Neural cell (in vitro differentiated cells): ENCODE measurements at regions not wholly inside any gene's neighbourhood (a gene's known extent, or its start where the extent isn't known, plus 50 kb on each side); places are given as distances from the start of the nearest gene placed in this dataset.

ENCODE experiments used
- H2AFZ ChIP-seq: fragments of 200-600, 300-800 bp; sonication (generic), shearing (Covaris generic); 2 replicates; pipeline ENCODE4 v1.6.0; 2014; ENCODE audit warnings: low read depth, mild to moderate bottlenecking, antibody characterized with exemption, low read length, moderate library complexity
- H3F3A ChIP-seq: fragments of 200-600 bp; shearing (Covaris generic); 2 replicates; pipeline ENCODE4 v1.6.1; 2016; ENCODE audit warnings: mild to moderate bottlenecking, moderate library complexity, mixed read lengths, antibody characterized with exemption, low read length; ENCODE audit not compliant: insufficient read depth, poor library complexity, severe bottlenecking
- H3K27ac ChIP-seq: fragments of 200-600, 300-800 bp; sonication (generic), shearing (Covaris generic); 2 replicates; pipeline ENCODE4 v1.5.1; 2014; ENCODE audit warnings: mild to moderate bottlenecking, low read length, moderate library complexity
- H3K27me3 ChIP-seq: fragments of 300-800, 200-600 bp; sonication (generic), shearing (Covaris generic); 2 replicates; pipeline ENCODE4 v1.6.0; 2014; ENCODE audit warnings: mild to moderate bottlenecking, low read depth, low read length, moderate library complexity; ENCODE audit not compliant: insufficient read depth
- H3K36me3 ChIP-seq: fragments of 300-800, 200-600 bp; sonication (generic), shearing (Covaris generic); 2 replicates; pipeline ENCODE4 v1.5.1; 2014; ENCODE audit warnings: mild to moderate bottlenecking, antibody characterized with exemption, low read length, moderate library complexity; ENCODE audit not compliant: insufficient read depth
- H3K4me2 ChIP-seq: fragments of 300-800, 200-600 bp; sonication (generic), shearing (Covaris generic); 2 replicates; pipeline ENCODE4 v1.6.0; 2014; ENCODE audit warnings: mild to moderate bottlenecking, low read length
- H3K4me3 ChIP-seq: fragments of 300-800, 200-600 bp; sonication (generic), shearing (Covaris generic); 2 replicates; pipeline ENCODE4 v1.5.1; 2014; ENCODE audit warnings: mild to moderate bottlenecking, low read length, moderate library complexity
- H3K79me2 ChIP-seq: fragments of 200-600 bp; shearing (Covaris generic); replicated peaks from 2 replicates; pipeline ENCODE4 v1.6.0; 2014; ENCODE audit warnings: mild to moderate bottlenecking, low read length, moderate library complexity; ENCODE audit not compliant: insufficient read depth
- H3K9ac ChIP-seq: fragments of 300-800, 200-600 bp; sonication (generic), shearing (Covaris generic); 2 replicates; pipeline ENCODE4 v1.6.1; 2016; ENCODE audit warnings: mild to moderate bottlenecking, low read length, mixed read lengths
- H3K9me2 ChIP-seq: fragments of 200-600 bp; shearing (Covaris generic); 2 replicates; pipeline ENCODE4 v1.6.1; 2016; ENCODE audit warnings: mild to moderate bottlenecking, low read length, mixed read lengths; ENCODE audit not compliant: insufficient read depth
- H3K9me3 ChIP-seq: fragments of 200-600, 300-800 bp; sonication (generic), shearing (Covaris generic); 2 replicates; pipeline ENCODE4 v1.6.1; 2016; ENCODE audit warnings: mild to moderate bottlenecking, mixed run types, low read length, moderate library complexity, mixed read lengths
- H4K20me1 ChIP-seq: fragments of 200-600 bp; shearing (Covaris generic); 2 replicates; pipeline ENCODE4 v1.6.1; 2016; ENCODE audit warnings: mild to moderate bottlenecking, mixed run types; ENCODE audit not compliant: insufficient read depth
- EP300 ChIP-seq: fragments of 450-650 bp; conservative IDR thresholded peaks from 2 replicates; pipeline ENCODE4 v1.6.1; 2014; ENCODE audit warnings: antibody characterized with exemption, mild to moderate bottlenecking, moderate library complexity; ENCODE audit not compliant: poor library complexity, severe bottlenecking
- EZH2 ChIP-seq: fragments of 200-600, 300-800 bp; shearing (Covaris generic), sonication (generic); IDR thresholded peaks from 2 replicates; pipeline ENCODE4 v1.6.1; 2014; ENCODE audit warnings: antibody characterized with exemption, low read length, borderline replicate concordance, mild to moderate bottlenecking; ENCODE audit not compliant: insufficient read depth, poor library complexity, severe bottlenecking
- MXI1 ChIP-seq: fragments of 450-650 bp; conservative IDR thresholded peaks from 2 replicates; pipeline ENCODE4 v1.6.1; 2014; ENCODE audit warnings: antibody characterized with exemption, mild to moderate bottlenecking; ENCODE audit not compliant: poor library complexity, severe bottlenecking
- POLR2AphosphoS5 ChIP-seq: IDR thresholded peaks from 2 replicates; pipeline ENCODE4 v1.6.1; 2012
- RAD21 ChIP-seq: fragments of 450-650 bp; conservative IDR thresholded peaks from 2 replicates; pipeline ENCODE4 v1.6.1; 2014; ENCODE audit warnings: antibody characterized with exemption, mild to moderate bottlenecking, moderate library complexity
- SMC3 ChIP-seq: fragments of 450-650 bp; conservative IDR thresholded peaks from 2 replicates; pipeline ENCODE4 v1.6.1; 2014; ENCODE audit warnings: antibody characterized with exemption, mild to moderate bottlenecking, moderate library complexity; ENCODE audit not compliant: poor library complexity
- TAF1 ChIP-seq: IDR thresholded peaks from 2 replicates; pipeline ENCODE4 v1.6.1; 2012; ENCODE audit warnings: low read depth
- TF ChIP-seq, protein P1 (sequence below): IDR thresholded peaks from 2 replicates; pipeline ENCODE4 v1.6.1; 2012; ENCODE audit warnings: borderline replicate concordance
- TF ChIP-seq, protein P2 (sequence below): fragments of 450-650 bp; IDR thresholded peaks from 2 replicates; pipeline ENCODE4 v1.5.1; 2014; ENCODE audit warnings: antibody characterized with exemption, mild to moderate bottlenecking, moderate library complexity; ENCODE audit not compliant: poor library complexity, severe bottlenecking

DNA sequence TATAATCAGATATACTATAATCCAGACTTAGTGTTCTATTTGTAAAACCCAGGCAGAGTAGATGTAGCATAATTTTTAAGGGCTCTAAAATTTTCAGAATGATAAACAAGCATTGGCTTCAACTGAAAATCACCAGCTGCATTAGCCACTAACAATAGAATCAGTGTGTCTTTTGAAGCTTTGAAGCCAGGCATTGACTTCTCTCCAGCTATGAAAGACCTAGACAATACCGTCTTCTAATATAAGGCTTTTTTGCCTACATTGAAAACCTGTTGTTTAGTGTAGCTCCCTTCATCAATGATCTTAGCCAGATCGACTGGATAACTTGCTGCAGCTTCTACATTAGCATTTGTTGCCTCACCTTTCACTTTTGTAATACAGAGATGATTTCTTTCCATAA lies 1877.3 kb upstream of the ACO1 start:
- H3K27me3 ChIP-seq = peaks cover 3% of the 10 kb centered on the region
- H3K4me3 ChIP-seq = no peak overlapping the region
- no peaks in the 10 kb centered on the region for H3F3A ChIP-seq
- no peak for TF ChIP-seq POLR2AphosphoS5
- no peak for TF ChIP-seq MXI1
- no peak for TF ChIP-seq EP300
- TF ChIP-seq SMC3 = no peak
- TF ChIP-seq, protein P1, sequence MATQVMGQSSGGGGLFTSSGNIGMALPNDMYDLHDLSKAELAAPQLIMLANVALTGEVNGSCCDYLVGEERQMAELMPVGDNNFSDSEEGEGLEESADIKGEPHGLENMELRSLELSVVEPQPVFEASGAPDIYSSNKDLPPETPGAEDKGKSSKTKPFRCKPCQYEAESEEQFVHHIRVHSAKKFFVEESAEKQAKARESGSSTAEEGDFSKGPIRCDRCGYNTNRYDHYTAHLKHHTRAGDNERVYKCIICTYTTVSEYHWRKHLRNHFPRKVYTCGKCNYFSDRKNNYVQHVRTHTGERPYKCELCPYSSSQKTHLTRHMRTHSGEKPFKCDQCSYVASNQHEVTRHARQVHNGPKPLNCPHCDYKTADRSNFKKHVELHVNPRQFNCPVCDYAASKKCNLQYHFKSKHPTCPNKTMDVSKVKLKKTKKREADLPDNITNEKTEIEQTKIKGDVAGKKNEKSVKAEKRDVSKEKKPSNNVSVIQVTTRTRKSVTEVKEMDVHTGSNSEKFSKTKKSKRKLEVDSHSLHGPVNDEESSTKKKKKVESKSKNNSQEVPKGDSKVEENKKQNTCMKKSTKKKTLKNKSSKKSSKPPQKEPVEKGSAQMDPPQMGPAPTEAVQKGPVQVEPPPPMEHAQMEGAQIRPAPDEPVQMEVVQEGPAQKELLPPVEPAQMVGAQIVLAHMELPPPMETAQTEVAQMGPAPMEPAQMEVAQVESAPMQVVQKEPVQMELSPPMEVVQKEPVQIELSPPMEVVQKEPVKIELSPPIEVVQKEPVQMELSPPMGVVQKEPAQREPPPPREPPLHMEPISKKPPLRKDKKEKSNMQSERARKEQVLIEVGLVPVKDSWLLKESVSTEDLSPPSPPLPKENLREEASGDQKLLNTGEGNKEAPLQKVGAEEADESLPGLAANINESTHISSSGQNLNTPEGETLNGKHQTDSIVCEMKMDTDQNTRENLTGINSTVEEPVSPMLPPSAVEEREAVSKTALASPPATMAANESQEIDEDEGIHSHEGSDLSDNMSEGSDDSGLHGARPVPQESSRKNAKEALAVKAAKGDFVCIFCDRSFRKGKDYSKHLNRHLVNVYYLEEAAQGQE = no peak
- H3K9ac ChIP-seq = no peak overlapping the region
- no peak overlapping the region for H2AFZ ChIP-seq
- no peaks in the 10 kb centered on the region for H3K9me2 ChIP-seq
- no peaks in the 10 kb centered on the region for H4K20me1 ChIP-seq
- no peaks in the 10 kb centered on the region for H3K79me2 ChIP-seq
- no peak overlapping the region for H3K27ac ChIP-seq
- no peaks in the 10 kb centered on the region for H3K9me3 ChIP-seq
- H3K4me2 ChIP-seq = no peak overlapping the region
- H3K36me3 ChIP-seq = no peaks in the 10 kb centered on the region

DNA sequence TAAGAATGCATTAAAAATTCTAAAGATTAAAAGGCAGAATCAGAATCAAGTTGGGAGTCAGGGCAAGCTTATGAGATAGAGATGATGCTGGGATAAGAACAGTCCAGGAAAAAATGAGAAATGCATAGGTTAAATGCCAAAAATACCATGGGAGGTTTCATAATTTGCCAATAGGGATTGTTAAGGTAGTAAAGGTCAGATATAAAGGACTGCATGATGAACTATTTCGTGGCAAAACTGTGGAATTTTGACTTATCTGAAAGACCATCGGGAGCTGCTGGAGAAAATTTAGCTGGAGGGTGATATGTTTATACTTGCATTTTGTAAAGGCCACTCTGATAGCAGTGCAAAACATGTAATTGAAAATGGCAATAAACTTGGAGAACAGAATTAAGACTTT lies 1872.8 kb upstream of the ACO1 start:
- Histone ChIP-seq H3K9ac (no peak overlapping the region), H3F3A (no peaks in the 10 kb centered on the region), H3K4me2 (no peak overlapping the region), H3K9me3 (no peaks in the 10 kb centered on the region), H3K4me3 (no peak overlapping the region), H2AFZ (no peak overlapping the region), H3K27ac (no peak overlapping the region), H3K36me3 (no peaks in the 10 kb centered on the region), H3K9me2 (no peaks in the 10 kb centered on the region), H4K20me1 (no peaks in the 10 kb centered on the region), H3K79me2 (no peaks in the 10 kb centered on the region), H3K27me3 (peaks cover 3% of the 10 kb centered on the region)
- no peak for TF ChIP-seq EZH2
- TF ChIP-seq RAD21 = no peak
- TF ChIP-seq EP300 = no peak
- TF ChIP-seq TAF1 = no peak
- no peak for TF ChIP-seq MXI1
- no peak for TF ChIP-seq POLR2AphosphoS5
- TF ChIP-seq, protein P2, sequence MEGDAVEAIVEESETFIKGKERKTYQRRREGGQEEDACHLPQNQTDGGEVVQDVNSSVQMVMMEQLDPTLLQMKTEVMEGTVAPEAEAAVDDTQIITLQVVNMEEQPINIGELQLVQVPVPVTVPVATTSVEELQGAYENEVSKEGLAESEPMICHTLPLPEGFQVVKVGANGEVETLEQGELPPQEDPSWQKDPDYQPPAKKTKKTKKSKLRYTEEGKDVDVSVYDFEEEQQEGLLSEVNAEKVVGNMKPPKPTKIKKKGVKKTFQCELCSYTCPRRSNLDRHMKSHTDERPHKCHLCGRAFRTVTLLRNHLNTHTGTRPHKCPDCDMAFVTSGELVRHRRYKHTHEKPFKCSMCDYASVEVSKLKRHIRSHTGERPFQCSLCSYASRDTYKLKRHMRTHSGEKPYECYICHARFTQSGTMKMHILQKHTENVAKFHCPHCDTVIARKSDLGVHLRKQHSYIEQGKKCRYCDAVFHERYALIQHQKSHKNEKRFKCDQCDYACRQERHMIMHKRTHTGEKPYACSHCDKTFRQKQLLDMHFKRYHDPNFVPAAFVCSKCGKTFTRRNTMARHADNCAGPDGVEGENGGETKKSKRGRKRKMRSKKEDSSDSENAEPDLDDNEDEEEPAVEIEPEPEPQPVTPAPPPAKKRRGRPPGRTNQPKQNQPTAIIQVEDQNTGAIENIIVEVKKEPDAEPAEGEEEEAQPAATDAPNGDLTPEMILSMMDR = no peak
- TF ChIP-seq SMC3 = no peak
- TF ChIP-seq, protein P1 = no peak
